ENCODE measurements at regions not wholly inside any gene's neighbourhood (a gene's known extent, or its start where the extent isn't known, plus 50 kb on each side); places are given as distances from the start of the nearest gene placed in this dataset.
"Not testable (repeated sequence)": the region's sequence is repeated elsewhere in the genome, so short reads cannot be mapped to it uniquely, and the experiment has no call there.

GRCh38 chr6:50961611-50962010 lies 142.9 kb downstream of the TFAP2B start:
- no peak for DNase-seq

- DNase-seq: no peak
Observed at GRCh38 chr6:50962213-50962759, 143.6 kb downstream of the TFAP2B start.

GRCh38 chr6:50963952-50964351 lies 145.3 kb downstream of the TFAP2B start:
- no peak for DNase-seq

GRCh38 chr6:50965495-50965894 lies 146.8 kb downstream of the TFAP2B start:
- DNase-seq: no peak

- no peak for DNase-seq
Observed at GRCh38 chr6:50966532-50966931, 147.9 kb downstream of the TFAP2B start.

GRCh38 chr6:50966986-50967385 lies 148.3 kb downstream of the TFAP2B start:
- DNase-seq: no peak

- DNase-seq: not testable (repeated sequence)
Observed at GRCh38 chr6:50968246-50968645, 149.6 kb downstream of the TFAP2B start.

GRCh38 chr6:50970908-50971307 lies 152.2 kb downstream of the TFAP2B start:
- no peak for DNase-seq

- DNase-seq: no peak
Observed at GRCh38 chr6:50973464-50973863, 154.8 kb downstream of the TFAP2B start.

GRCh38 chr6:50974319-50974718 lies 155.6 kb downstream of the TFAP2B start:
- no peak for DNase-seq

GRCh38 chr6:50975216-50975615 lies 156.5 kb downstream of the TFAP2B start:
- no peak for DNase-seq

GRCh38 chr6:50976907-50977306 lies 158.2 kb downstream of the TFAP2B start:
- DNase-seq: no peak

GRCh38 chr6:50977796-50978195 lies 159.1 kb downstream of the TFAP2B start:
- DNase-seq: no peak

GRCh38 chr6:50978380-50979170 lies 159.9 kb downstream of the TFAP2B start:
- no peak for DNase-seq

- no peak for DNase-seq
Observed at GRCh38 chr6:50979171-50979525, 160.5 kb downstream of the TFAP2B start.

- DNase-seq: no peak
Observed at GRCh38 chr6:50984135-50984534, 165.5 kb downstream of the TFAP2B start.

GRCh38 chr6:50986319-50986718 lies 167.6 kb downstream of the TFAP2B start:
- no peak for DNase-seq

GRCh38 chr6:50989123-50989522 lies 170.5 kb downstream of the TFAP2B start:
- DNase-seq: no peak

GRCh38 chr6:50990750-50991446 lies 172.2 kb downstream of the TFAP2B start:
- no peak for DNase-seq

- no peak for DNase-seq
Observed at GRCh38 chr6:50992232-50992631, 173.6 kb downstream of the TFAP2B start.

- no peak for DNase-seq
Observed at GRCh38 chr6:50992704-50993625, 174.3 kb downstream of the TFAP2B start.

Data from muscle of back (tissue), 3 donors.